Epidermal melanocyte (primary cell): ENCODE measurements at regions not wholly inside any gene's neighbourhood (a gene's known extent, or its start where the extent isn't known, plus 50 kb on each side); places are given as distances from the start of the nearest gene placed in this dataset.
A peak's percentile ranks its signal among the peaks of the same experiment; 100 is the strongest.

Experiments
- DNase-seq: peaks from one replicate; pipeline ENCODE4 v3.0.0; 2011; ENCODE audit warnings: low spot score; ENCODE audit not compliant: insufficient read length

DNA sequence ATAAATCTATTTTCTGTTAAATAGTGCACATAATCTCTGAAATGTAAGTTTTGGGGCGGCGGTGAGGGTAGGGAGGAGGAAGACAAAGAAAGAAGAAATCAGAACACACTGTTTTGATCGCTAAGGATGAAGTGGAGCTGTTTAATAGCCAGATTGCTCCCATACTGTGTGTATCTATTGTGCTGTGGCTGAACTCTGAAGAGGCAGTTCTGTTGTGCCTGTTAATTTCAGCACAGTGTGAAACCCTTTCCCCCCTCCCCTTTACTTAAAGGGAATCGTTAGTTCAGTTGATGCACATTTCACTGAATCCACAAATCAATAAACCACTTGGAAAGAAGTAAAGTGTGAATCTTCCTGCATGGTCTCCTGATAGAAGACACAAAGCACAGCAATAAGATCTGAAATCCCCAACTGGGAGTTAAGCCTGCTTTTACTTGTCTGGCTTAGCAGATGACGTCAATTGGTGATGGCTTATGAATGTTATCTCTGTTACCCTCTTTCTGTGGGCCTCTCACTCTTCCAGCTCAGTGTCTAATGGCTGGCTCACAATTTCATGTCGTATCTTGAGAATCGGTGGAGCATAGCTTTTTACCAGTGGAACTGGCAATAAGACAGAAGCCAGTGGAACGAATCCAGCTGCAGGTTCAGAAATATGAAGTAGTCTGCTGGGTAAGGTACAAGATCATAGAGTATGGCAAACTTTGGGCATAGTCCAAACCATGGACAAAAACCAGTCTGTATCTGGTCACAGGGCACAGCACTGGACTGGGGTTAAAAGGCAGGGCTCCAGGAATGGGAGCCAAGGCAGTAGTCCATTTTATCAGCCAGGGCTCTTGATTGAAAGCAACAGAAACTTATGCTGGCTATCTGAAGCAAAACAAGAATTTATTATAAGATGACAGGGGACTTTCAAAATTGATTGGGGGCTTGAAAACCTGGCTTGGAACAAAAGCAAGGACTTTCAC lies 413.5 kb upstream of the SEL1L start:
- no peak for DNase-seq

DNA sequence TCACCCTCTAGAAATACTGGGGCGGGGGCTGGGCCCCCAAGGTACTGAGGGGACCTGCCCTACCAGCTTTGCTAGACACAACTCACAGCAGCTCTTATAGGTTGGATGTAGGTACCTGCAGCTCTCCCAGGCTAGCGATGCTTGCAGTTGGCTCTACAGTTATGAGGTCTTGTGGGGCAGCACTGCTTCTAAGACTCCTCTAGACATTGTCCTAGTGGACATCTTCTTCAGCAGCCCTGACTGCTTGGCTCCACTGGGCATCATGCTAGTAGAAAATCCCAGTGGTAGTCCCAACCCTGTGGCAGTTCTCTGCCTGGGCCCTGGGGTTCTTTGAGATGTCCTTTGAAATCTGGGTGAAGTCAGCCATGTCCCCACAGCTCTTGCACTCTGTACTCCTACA lies 419.3 kb upstream of the SEL1L start:
- DNase-seq, result no peak

DNA sequence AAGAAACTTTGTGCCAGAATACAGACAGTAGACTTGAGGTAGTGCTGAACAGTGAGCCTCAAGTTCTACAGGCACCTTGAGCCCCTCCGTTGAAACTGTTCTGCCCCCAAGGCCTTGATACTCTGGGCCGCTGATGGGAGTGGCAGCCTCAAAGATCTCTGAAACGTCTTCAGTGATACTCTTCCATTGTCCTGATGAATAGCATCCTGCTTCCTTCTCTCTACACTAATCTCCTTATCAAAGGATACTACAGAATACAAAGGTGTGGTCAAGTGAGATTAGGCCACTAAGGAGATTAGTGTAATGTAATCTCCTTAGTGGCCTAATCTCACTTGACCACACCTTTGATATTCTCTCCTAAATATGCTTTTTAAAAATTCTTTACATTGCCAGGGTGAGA lies 419.8 kb upstream of the SEL1L start:
- DNase-seq, result no peak

DNA sequence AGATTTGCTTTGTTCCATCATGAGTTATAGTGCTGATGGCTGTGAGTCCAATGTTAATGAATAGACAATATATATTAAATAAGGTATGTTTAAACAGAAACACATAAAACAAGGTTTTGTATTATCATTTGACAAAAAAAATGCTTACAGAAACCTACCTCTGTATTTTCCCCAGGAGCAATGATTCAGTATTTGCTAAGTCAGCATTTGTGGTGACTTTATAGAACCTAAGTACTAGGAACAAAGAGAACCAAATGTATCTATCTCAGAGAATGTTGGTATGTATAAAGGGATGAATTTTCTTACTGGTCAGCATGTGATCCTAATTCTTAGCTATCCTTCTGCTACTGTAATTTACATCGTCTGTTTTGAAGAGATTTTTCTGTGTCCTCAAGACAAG lies 421.5 kb upstream of the SEL1L start:
- no peak for DNase-seq

DNA sequence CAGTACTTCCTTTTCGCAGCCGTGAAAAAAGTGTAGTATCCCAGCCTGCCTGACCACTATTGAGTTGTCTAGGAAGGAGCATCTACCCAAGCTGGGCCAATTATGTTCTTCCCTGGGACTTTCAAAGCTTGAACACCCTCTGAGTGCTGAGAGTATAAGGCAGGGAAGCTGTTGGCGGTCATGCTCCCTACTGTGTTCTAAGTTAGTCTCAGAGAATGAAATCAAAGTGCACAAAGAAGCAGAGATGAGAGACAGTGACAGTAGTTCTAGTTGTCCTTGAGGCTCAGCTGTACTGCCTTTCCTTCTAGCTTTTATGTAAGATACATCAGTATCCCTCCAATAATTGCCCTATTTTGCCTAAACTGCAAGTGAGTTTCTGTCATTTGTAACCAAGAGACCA lies 427.1 kb upstream of the SEL1L start:
- no peak for DNase-seq

DNA sequence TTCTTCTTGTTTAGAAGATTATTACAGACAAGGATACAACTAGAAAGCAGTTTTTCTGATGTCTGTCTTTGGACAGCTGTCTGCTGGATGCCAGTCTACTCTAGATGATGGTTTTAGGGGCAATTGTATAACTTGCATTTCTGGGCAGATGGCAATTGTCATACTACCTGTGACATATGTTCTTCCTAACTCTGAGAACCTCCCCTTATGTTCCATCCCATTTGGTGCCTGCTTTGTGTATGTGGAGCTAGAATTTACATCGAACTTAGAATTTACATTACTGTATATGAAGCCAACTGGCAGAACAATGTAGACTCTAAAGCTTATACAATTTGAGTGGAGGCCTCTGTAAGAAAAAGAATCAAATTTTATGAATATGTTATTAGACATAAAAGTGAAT lies 430.2 kb upstream of the SEL1L start:
- DNase-seq, result no peak

DNA sequence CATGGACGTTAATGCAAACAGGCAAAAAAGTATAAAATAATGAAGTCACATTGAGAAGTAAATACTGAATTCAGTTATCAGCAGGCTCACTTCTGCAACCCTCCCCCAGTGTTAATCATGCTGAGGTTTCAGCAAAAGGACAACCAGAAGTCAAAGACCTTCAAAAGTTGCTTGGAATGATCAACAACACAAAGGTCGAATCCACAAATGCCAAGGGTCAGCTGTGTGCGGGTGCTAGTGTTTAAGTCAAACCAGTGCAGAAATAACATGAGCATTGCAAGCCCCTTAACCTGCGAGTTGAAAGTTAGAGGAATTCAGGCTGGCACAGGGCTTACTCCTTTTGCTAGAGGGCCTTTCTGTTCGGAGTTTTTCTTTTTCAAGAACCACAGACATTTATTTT lies 436.7 kb upstream of the SEL1L start:
- no peak for DNase-seq

DNA sequence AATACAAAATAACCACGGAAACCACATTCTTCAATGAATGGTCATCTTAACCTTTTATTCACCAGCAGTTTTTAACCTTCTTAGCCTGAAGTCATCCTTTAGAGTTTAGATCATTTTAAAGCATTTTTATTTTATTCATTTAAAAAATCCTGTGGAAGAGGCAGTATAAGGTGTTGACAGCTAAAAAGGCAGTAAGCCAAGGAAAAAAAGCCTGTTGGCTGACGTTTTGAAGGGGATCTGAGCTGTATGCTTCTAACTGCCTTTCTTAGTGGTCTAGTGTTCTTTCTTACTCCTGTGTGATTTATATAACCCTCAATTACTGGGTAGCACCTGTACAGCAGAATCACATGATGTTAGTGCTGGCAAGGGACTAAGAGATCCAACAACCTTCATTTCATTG lies 438.3 kb upstream of the SEL1L start:
- DNase-seq, result no peak

DNA sequence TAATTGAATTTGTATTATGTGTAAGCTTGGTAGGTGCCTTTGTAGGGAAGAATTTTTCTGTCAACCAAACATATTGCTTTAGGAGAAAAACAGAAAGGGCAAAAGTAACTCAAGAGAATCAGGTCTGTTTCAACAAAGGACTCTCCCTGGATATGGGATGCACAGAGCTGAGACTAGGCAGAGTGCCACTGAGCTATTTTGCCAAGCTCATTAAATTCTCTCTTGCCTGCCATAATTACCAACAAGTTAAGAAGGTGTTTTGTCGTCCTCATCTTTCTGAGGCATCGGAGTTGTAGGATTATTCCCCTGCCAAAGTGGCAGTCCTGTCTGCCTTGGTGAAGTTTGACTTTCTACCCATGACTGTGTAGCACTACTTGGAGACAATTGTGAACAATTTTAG lies 438.9 kb upstream of the SEL1L start:
- DNase-seq, result no peak

DNA sequence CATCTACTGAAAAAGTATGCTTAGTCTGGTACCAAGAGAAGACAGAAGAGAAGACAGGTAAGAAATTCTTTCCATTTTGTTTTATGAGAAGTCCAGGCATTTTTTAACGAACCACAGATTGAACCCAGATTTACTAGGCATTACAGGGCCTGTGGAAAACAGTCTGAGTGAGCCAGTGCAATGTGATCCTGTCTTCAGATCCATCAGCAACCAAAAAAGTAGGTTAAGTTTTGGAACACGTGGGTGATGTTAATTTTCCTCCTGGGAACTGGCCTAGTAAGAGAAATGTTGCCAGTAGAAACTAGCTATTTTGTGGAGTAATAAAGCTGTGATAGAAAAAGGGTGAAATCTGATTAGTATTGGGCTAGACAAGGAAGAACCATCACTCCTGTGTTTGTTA lies 440.9 kb upstream of the SEL1L start:
- no peak for DNase-seq

DNA sequence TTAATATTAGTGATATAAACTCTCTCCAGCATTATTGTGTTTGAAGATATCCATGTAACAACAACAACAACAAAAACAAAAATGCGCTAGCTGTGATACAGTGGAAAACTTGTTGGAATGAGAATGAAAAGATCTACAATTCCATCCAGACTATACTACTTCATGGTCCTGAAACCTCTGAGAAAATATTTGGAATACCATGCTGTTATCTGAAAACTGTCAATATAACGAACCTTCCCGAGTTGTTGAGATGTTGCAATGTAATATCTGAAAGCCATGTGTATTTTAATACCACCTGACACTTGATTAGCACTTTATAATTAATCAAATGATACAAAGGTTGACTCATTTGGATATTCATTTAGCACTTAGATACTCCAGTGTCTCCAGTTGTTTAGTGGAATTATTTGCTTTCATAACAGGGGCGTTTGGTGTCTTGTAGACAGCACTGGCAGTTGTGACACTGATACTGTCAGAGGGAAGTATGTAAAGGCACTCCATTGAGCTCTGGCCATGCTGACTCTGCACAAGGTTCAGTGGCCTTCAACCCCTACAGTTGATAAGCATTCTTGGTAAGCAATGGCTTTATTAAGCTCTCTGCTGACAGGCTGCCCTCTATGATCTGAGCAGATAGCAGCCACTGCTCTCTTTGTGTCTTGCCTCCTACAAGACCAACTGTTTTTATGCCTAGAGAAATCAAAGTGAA lies 447.1 kb upstream of the SEL1L start:
- DNase-seq, result no peak

DNA sequence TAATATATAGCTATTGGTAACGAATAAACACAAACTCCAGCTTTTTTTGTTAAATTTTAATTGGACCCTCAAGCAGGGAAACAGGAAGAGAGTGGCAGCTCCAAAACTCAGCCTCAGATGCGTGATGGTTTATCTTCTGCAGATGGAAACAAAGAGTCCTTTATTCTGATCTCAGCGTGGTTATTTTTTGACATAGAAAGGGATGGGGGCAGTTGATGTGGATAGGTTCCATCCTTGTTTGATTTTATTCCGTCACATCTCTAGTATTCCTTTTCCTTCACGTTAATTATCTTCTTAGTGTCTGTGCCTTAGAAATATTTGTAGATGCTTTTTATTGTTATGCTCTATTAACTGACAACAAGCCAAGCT lies 447.6 kb upstream of the SEL1L start:
- DNase-seq, result peak; percentile 20

DNA sequence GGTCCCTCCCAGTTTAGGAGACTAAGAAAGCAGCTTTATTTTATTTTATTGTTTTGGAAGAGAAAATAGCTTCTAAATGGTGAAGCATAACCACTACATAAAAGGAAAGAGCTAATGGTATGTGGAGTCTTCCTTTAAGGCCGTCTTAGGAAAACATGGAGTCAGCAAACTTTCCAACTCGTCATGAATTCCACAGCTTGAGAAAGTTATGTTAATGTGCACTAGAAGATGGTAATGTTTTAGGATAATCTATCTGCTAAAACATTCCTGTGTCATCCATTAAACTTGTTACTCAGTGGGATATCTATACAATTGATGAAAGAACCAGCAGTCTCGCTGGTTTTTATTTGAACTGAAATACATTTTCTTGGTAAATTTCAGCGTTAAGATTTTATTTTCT lies 448.4 kb upstream of the SEL1L start:
- DNase-seq, result no peak

DNA sequence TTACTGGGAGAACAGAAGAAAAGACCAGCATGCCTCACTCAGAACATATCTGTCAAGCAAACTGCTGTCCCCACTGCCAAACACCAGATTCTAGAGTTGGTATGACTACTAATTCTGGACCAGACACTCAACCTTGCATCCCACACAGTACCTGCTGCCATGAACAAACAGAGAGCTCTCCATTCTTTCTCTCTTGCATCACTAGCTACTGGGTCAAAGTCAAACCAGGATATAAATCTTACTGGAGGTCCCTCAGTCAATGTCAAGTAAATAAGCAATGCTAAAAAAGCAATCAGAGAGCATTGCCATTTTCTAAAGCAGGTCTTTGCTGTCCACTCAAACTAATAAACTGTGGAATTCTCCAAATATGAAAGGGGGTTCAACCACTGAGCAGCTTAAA lies 452.4 kb upstream of the SEL1L start:
- no peak for DNase-seq

DNA sequence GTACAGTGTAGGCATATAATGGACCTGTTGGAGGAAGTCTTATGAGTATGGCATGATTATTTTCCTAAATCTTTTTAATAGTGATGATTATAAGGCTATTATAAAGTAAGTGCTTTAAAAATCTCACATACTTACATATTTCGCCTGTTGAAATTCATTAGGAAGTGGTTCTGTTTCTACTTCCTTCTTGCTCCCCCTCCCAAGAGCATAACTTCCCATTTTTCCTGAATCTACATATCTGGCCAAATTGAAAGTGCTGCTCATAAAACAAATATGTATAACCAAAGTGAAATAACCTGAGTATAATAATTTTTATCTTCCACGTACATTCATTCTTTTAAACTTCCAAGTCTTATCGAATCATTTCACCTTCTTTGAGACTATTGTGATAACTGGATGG lies 455.6 kb upstream of the SEL1L start:
- no peak for DNase-seq

DNA sequence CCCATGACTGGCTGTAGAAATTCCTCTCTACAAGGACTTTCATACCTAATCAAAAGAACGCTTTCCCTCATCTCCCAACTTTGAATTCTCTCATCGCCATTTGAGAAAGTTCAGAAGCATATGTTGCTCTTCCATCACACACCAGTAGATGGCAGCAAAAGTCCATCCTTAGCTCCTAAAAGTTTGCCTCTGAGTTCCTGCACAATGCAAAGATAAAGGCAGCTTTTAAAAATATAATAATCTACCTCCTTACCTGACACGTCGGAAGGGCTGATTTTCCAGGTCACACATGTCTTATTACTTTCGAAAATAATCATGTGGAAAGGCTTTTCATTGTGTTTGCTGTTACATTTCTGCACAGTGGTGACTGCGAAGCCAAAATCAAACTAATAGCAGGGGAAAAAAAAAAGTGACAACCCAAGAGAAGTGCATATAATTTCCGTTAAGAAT lies 456.7 kb upstream of the SEL1L start:
- DNase-seq, result peak; percentile 40

DNA sequence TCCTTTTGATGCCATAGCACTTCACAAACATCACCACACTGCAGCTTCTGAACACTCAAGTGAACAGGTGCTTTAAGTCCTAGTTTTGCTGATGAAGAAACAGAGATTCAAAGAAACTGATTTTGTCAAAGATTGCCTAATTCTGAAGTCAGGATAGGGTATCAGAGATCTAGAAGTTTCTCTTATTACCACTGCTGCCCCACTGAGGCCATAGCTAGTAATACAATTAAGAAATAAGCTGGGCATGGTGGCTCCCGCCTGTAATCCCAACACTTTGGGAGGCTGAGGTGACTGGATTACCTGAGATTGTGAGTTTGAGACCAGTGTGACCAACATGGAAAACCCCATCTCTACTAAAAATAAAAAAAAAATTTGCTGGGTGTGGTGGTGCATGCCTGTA lies 458.3 kb upstream of the SEL1L start:
- no peak for DNase-seq

DNA sequence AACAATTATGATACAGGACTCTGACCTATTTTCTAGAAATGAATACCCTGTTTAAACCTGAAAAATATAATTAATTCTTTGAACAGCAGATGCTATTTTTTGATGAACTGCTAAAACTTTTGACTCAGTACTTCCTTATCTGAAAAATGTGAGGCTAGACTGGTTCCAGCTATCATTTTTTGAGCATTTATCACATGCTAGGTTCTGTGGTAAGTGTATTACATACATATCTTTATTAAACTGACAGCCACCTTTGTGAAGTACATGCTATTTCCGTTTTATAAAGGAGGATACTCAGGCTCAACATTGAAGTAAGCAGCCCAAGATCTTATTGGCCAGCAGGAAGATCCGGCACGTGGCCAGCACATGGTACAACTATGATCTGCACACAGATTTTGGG lies 459.8 kb upstream of the SEL1L start:
- no peak for DNase-seq

DNA sequence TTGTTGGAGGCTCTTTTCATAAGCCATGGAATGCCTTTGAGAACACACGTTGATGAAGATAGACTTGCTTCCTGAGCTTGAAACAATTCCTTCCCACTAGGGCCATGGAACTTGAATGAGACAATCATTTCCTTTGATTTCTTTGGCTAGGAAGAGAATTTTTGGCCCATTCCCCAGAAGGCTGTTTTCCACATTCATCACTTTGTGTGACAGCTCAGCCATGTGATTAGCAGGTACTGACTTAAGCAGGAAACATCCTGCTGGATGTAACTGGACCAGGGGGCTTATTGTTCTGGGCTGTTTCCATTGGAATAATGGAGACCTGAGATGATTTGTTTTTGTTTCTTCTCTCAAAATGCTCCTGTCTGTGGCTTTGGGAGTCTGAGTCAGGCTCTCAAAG lies 469.8 kb upstream of the SEL1L start:
- no peak for DNase-seq

DNA sequence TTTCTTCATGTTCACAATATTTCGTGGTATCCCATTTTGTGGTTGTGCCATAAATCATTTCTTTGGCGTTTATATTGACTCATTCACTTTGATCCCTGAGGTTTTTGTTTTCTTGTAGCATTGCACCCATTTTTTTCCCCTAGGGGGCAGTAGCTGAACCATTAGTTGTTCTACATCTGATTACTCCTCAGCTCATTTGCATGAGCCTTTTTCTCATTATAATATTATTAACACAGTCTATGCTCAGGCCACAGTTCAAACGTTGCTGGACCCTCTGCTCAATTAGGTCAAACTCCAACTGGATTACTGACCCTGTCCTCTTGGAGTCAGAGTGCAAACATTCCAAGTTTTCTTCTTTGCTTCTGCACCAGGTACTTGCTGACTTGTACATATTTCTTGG lies 475.4 kb upstream of the SEL1L start:
- DNase-seq, result no peak

DNA sequence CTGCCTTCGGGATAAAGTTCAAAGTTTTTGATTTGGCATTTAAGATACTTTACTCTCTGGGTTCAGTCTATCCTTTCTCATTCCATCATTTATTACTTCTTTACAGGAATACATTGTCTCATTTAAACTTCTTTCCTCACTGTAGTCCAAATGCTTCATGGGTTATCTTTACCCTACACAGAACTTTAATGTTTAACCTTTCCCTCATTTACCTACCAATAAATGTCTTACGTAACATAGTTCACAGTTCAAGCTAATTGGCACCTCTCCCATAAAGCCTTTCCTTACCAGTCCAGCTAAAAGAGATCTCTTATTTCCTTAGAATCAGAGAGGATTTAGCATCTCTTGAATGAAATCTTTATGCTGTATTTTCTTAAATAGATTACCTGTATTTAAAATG lies 476.3 kb upstream of the SEL1L start:
- no peak for DNase-seq

DNA sequence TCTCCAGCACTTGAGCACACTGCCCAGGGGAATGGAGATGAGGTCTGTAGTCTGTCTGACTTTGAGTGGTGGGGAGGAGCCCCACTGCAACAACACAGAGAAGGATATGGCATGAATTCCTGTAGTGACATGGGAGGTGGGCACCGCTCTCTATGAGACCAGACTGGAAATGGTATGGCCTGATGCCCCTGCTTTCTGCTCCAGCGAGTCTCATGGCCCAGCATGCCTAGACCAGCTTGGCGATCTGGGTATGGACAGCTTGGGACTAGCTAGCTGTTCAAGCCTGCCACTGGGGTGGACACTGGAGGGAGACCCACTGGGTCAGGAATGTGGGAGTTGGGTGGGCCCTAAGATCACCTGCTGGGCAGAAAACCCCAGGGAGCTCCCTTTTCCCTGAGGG lies 477.8 kb upstream of the SEL1L start:
- no peak for DNase-seq

DNA sequence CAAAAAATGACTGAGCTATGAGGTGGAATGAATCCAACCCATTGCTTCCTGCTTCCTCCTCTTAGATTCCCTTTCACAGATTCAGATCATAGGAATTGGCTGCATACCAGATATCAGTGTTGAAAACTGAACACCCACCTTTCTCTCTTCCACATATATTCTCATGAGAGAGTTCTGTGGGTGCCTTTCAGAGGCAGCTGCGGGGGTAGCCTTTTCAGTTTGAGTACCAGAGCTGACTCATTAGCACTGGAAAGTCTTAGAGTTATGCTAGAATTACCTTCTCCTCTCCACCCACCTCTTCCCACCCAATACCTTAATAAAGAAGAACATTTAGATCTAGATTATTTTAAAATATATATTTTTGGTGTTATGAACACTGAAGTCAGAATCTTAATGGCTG lies 495.4 kb upstream of the SEL1L start:
- no peak for DNase-seq
